GM18907 (cell line): ENCODE measurements at regions not wholly inside any gene's neighbourhood (a gene's known extent, or its start where the extent isn't known, plus 50 kb on each side); places are given as distances from the start of the nearest gene placed in this dataset.
"Not testable (repeated sequence)": the region's sequence is repeated elsewhere in the genome, so short reads cannot be mapped to it uniquely, and the experiment has no call there.

Source experiments
- ATAC-seq: cut with Tn5 transposase; IDR thresholded peaks from one replicate; pipeline ENCODE4 v1.9.1; 2021; ENCODE audit warnings: mild to moderate bottlenecking, moderate library complexity; ENCODE audit not compliant: unreplicated experiment

DNA sequence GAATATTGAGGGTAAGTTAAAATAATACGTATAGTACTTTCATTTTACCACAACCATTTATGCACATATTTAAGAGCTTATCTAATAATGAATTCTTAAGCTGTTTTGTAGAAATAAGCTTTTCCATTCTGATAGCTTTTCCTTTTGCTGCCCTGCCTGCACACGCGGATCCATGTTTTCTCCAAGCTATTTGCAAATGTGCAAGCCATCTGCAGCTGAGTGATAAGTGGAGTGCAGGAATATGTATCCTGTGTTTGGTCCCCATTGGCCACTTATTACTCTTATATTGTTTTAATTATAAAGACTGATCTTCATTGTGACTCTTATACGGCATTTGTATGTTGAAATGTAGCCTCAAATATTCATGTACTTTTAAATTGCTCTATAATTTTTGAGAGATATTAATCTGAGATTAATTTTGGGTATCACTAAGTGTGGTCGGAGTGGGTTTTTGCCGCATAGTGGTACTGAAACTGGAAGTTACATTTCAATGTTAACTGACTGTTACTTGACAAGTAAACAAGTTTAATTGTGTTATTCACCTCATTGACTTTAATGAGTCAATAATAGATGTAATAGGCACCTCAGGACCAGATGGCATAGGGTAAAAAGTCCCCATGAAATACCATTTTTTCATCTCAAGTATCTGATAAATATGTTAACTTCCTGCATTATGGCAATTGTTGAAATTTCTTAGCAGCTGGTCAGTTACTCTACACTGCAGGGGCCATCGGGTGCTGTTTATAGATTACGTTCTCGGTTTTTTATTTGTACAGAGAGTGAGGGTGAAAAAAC lies 1567.4 kb downstream of the EFNB2 start:
- ATAC-seq = no peak

DNA sequence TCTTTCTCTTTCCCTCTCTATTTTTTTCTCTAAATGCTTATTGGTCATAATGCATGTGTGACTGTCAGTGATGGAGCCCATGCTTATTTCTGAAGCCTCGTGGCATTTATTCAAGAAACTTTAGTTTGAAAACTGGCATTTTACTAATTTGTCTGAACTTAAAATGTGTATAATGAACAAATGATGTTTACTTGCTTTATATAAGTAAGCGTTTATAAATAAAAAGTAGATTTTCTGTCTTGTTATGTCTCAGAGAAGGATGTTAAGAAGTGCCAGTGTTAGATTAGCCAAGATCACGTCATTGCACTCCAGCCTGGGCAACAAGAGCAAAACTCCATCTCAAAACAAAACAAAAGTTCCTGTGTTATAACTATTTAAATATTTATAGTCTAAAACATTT lies 1568.1 kb downstream of the EFNB2 start:
- no peak for ATAC-seq

DNA sequence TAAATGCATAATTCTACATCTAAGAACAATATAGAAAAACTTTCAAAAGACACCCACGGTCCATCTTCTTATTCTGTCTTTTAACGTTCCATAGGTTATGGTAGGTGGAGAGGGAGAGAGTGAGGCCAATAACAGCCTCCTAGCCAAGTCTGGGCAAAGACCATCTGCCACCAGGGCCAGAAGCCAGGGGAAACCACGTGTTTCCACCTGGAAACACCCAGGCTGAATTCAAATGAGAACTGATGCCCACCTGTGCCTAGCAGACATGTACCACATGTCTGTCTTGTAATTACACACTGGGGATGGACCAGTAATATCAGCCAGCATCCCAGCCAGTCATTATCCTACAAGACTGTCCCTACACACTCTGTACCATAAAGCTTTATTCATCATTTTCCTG lies 1573.1 kb downstream of the EFNB2 start:
- ATAC-seq = no peak

DNA sequence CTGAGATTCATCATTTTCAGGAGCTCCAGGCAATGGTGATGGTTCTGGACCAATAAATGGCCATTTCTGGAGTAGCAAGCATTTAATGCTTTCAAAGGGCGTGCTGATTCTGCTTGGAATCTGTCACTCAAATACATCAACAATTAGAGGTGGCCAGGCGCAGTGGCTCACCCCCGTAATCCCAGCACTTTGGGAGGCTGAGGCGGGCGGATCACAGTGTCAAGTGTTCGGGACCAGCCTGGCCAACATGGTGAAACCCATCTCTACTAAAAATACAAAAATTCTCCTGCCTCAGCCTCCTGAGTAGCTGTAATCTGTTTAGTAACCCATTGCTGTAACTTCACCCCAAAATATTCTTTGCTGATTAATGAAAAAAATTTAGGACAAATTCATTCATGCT lies 1574.2 kb downstream of the EFNB2 start:
- ATAC-seq = no peak

DNA sequence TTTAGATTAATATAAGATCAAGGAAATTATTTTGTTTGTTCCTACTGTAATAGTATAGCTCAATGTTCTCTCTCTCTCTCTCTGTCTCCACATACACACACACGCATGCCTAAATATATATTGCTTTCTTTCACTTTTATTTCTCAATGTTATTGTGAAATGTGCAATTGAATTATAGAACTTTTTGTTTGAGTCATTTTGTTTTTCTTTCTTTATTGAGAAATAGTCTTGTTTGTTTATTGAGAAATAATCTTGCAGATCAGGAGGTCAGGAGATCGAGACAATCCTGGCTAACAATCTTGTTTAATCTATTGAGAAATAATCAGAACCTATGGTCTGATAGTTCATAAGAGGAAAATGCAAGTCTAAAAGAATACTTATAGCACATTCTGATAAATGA lies 1581.3 kb downstream of the EFNB2 start:
- no peak for ATAC-seq

DNA sequence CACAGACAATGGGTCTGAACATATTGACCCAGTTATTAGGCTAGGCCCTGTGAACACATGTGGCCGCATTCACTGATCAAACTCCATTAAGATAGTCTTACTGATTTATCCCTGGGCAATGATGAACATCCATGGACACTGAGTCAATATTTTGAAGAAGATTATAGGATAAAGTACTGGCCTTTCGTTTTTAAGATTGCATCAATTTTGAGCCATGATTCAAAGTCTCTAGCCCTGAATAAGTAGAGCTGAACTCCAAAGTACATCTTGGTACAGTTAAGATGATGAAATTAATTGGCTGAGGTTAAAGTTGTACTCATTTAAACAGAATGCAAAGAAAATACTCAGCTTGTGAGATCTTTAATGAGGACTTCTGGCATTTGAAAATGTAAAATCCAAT lies 1581.9 kb downstream of the EFNB2 start:
- no peak for ATAC-seq

DNA sequence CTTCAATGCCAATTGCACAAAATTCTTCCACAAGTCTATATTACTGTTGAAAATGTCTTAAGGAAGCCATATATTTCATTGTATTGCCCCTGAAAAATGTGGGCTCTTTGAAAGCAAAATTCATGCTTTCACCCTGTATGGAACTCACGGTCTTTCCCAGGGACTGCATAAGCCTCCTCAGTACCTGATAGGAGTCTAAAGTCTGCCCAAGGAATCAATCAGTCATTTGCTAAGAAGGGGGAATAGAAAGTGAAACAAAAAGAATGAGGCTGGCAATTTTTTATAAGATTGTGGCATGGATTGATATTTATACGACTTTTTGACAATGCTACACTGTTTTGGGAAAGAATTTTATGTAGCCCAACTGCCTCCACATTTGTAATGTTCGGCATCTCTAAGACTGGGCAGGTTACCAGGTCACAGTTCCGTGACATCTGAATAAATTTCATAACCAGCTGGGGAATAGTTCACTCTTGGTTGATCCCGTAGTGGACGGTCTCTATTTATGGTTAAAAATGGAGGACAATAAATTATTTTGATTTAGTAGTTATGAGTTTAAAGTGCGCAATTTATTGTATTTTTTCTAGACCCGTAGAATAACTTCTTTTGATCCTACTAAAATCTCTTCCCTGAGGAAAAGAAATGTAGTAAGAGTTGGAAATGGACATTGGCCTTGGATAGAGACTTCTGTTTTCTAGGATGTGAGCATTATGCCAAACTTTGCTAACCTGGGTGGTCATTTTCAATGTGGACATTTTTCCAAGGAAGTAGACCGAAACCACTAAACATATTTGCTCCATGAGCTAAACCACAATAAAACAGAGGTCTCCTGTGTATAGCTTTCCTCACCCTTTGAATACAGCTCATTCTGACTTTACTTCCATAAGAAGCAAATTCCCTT lies 1585.4 kb downstream of the EFNB2 start:
- ATAC-seq = no peak

DNA sequence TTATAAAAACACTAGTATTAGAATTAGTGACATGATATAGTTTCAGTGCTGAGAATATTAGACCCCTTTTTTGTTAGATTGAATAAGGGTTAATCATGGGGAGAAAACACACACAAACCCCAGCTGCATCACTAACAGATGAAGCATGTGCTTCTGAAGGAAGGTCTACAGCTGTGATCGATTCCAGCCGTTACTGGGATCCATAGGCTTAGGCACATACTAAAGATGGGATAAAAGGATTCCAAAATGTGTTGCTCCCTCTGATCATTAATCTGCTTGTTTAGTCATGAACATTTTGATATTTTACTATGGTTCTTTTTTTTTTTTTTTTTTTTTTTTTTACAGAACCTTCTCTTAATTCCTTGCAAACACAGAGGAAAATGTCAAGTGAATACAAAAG lies 1591.3 kb downstream of the EFNB2 start:
- ATAC-seq = no peak

DNA sequence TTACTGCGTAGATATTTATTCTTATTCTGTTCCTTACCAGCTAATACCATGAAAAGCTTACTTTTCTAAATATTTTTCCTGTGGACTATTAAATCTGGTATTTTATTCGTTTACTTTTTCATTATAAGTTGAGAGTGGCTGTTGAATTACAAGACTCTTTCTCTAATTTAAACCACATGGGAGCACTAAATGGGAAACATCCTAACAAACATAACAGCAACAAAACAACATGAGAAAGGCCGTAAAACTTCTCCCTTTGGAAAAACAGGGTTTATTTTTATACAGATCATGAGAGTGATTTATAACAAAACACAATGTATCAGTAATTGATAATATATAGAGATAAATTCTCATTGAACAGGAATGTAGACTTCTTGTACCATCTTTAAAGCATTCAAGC lies 1592.1 kb downstream of the EFNB2 start:
- no peak for ATAC-seq

DNA sequence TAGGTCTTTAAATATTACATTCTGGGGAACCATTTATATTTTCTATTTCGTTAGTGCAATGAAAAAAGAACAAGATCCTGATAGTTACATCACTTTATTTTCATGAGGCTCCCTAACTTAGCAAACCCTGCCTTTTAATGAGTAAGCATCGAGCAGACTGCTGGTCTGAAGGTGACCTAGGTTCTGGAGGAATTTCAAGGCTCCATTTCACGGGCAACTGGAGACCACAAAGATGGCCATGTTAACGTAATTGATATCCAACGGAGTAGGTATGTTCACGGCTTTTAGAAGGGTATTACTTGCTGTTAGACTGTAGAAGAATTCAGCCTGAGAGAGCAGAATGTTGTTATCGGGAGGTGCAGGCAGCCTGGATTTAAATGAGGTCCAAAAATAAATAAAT lies 1597.6 kb downstream of the EFNB2 start:
- ATAC-seq = no peak

DNA sequence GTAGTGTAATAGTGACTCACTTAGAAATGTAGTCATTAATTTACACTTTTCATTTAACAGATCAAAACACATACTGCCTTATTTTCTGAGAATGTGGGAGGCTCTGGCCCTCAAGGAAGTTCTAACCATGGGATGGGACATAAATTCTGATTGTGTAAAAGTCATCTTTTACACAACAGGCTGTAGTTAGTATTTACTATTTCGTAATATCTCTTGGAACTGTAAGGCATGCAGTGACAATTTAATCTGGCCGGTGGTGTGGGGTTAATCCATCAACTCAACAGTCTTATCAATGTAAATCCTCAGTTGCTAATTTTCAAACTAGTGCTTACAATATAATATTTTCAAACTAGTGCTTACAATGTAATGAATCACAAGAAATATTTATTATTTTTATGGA lies 1599.2 kb downstream of the EFNB2 start:
- ATAC-seq = no peak

DNA sequence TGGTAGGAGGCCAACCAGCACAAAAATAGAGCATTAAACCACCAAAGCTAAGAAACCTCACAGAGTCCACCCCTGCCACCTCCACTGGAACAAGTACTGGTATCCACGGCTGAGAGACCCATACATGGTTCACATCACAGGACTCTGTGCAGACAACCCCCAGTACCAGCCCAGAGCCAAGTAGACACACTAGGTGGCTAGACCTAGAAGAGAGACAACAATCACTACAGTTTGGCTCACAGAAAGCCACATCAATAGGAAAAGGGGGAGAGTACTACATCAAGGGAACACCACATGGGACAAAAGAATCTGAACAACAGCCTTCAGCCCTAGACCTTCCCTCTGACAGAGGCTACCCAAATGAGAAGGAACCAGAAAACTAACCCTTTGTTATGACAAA lies 1614.9 kb downstream of the EFNB2 start:
- not testable (repeated sequence) for ATAC-seq

DNA sequence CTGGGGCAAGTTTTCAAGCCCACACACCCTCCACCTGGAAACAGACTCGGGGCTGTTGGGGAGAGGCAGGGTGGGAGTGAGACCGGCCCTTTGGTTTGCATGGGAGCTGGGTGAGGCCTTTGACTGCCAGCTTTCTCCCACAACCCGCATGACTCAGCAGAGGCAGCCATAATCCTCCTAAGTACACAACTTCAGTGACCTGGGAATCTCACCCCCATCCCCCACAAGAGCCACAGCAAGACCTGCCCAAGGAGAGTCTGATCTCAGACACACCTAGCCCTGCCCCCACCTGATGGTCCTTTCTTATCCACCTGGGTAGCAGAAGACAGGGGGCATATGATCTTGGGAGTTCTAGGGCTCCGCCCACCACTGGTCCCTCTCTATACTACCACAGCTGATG lies 1615.4 kb downstream of the EFNB2 start:
- ATAC-seq = no peak

DNA sequence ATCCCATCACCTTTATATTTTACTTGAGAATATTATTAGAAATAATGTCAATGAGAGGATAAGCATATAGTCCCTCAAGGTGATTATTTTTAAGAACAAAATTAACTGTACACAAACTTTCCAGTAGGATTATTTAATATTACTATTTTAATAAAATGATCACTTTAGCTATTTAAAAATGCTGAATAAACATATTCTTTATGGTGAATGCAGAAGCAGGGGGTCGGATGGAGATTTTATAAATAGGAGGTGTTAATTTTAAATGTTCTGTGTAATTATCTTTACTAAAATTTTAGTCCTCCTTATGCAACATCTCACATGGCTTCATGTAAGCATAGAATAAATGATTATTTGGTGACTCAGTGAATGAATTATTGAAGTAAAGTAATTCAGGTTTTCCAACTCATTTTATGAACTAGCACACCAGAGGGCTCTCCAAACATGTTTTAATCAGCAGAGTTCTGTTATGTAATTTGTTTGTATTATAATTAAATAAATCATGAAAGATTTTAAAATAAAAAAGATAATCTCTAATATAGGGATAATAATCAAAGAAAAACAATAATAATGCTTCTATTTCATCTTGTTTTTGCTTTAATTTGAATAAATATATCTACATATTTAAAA lies 1635.2 kb downstream of the EFNB2 start:
- no peak for ATAC-seq

DNA sequence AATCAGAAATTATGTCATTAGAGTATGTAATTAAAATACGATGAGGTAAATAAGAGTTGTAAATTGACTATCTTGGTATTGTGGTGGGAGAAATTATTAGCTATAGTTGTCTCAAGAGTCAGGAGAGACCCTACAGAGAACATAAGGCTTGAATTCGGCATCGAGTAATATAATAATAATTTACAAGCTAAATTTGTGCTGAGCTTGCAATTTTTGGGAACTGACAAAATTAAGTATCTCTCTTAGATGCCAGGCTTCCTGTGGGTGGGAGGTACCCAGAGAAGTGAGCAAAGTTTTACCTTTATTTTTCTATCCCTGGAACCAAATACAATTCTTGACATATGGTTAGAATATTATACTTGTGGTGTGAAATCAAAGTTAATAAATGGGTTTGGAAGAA lies 1637.0 kb downstream of the EFNB2 start:
- ATAC-seq = no peak

DNA sequence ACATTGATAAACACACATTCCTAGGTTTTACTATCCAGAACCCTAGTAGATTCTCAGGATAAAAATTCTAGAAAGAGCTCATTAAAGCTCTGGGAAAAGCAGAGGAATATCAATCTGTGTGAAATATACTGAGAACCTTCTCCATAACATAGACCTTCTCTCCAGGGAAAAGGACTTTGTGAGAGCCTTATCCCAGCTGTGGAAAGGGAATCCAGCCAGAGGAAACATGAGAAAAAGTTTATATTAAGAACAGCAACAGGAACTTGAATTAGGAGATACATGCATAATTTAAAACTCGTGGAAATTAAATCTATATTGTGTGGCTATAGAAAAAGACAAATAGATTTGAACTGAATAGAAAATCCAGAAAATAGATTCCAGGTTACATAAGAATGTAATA lies 1639.9 kb downstream of the EFNB2 start:
- ATAC-seq = no peak

DNA sequence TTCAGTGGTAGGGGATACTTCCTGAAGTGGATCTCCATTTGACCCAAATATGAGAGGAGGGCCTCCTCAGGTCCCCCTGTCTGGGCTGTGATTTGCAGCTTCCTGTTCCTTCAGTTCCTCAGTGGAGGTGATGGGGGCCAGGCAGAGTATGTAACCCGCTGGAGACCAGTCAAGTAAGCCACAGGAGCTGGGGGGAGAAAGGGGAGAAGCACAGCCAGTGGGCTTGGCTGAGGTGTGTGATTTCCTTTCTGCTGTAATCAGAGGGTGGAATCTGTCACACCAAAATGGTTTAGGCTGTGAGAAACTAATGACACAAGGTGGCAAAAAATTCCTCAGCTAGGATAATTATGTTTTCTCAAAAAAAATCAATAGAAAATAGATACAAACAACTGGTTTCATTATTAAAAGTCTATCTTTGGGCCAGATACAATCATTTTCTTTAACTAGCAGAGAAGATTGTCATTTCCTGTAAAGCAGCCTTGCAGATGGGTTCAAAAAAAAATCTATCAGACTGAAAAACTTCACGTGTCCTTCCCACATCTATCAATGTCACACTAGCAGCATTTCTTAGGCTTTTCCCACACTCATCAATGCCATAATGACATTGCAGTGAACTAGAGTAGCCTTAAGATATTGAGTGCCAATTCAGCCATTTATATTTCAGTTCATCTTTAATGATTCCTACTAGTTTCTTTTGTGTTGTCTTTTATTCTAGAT lies 1660.3 kb downstream of the EFNB2 start:
- no peak for ATAC-seq

DNA sequence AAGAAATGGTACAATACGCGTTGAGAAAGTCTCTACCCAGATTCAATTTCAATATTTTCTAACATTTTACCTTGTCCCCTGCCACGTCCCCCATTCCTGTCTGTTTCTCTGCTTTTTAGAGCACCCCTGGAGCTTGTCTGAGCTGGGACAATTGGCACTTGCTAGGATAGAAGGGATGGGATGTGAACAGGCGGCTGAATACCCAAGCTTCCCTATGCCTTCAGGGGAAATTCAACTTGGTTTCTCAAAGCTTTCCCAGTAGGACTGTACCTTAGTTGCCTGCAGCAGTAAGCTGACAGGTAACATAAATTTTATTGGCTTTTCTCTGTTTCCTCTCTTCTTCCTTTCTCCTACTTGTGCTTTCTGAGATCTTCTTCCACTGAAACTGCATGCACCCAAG lies 1663.3 kb downstream of the EFNB2 start:
- ATAC-seq = no peak

DNA sequence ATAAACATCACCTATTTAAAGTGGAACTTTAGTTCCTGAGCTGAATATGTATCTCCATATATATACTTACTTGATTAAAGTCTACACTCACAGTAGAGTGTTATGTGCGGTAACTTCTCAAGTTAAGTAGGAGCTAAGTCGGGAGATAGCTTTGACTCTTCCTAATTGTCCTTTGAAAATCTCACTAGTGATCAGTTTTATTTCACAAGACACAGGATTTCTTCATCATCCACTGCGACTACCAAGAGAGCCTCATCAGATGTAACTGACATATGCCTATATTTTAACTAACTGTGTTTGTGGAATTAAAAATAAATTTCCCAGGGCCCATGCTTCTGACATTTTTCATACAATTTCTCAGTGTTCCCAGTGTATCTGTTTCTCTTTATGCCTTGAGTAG lies 1664.0 kb downstream of the EFNB2 start:
- no peak for ATAC-seq

DNA sequence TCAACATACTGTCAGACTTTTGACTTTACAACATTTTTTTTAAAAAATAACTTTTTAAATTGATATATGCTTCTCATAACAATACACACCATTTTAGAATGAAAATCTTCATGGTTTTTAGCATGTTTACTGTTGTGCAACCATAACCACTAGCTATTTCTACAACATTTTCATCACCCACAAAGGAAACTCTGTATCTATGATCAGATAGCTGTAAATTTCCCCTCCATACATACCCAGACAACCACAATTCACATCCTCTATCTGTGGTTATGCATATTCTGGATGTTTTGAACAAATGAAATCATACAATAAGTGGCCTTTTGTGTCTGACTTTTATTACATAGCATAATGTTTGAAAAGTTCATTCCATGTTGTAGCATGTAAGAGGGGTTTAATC lies 1666.0 kb downstream of the EFNB2 start:
- no peak for ATAC-seq

DNA sequence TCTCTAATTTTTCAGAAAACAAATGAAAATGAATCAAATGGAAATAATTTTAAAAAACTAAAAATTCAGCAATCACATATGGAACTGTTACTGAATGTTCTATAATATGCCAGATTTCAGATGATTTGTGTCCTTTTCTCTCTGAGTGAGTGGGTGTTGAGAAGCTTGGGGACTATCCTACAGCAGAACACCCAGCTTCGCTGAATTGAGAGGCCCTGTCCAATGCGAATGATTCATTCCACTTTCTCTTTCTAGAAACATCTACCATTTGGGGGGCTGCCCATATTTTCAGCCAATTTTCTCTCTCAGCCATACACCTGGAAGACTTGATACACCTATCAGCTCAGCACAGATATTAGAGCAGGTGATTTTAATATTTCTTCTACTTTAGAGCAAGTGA lies 1666.7 kb downstream of the EFNB2 start:
- no peak for ATAC-seq
